LNCaP clone FGC (cell line): ENCODE measurements at regions not wholly inside any gene's neighbourhood (a gene's known extent, or its start where the extent isn't known, plus 50 kb on each side); places are given as distances from the start of the nearest gene placed in this dataset.
"Not testable (repeated sequence)": the region's sequence is repeated elsewhere in the genome, so short reads cannot be mapped to it uniquely, and the experiment has no call there.

Experiments used
- DNase-seq: peaks from one replicate; pipeline ENCODE4 v3.0.0-alpha.2; 2011; ENCODE audit warnings: low read depth
- H3K4me3 ChIP-seq: 2 replicates; pipeline ENCODE4 v1.5.1; 2011; ENCODE audit warnings: mild to moderate bottlenecking, low read depth, low read length, control low read depth
- CTCF ChIP-seq: IDR thresholded peaks from 2 replicates; pipeline ENCODE4 v1.5.1; 2012; ENCODE audit warnings: mild to moderate bottlenecking; ENCODE audit not compliant: control insufficient read depth, insufficient read depth; ENCODE audit errors: extremely low read depth

GRCh38 chr2:154507186-154507585, 191.3 kb upstream of the KCNJ3 start:
- no peak overlapping the region for H3K4me3 ChIP-seq
- DNase-seq = no peak
- no peak for TF ChIP-seq CTCF

DNA sequence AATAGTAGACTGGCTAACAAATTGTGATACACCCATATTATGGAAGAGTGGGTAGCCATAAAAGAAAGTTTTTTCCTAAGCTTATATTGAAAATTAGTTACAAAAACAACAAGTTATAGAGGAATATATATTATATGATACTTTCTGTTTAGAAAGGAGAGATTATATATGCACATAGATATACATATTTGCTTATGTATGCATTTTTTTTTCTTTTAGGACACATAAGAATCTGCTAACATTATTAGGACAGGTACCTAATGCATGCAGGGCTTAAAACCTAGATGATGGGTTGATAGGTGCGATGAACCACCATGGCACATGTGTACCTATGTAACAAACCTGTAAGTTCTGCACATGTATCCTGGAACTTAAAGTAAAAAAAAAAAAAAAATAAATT, 179.6 kb upstream of the KCNJ3 start:
- no peak for TF ChIP-seq CTCF
- no peak overlapping the region for H3K4me3 ChIP-seq
- DNase-seq = no peak

DNA sequence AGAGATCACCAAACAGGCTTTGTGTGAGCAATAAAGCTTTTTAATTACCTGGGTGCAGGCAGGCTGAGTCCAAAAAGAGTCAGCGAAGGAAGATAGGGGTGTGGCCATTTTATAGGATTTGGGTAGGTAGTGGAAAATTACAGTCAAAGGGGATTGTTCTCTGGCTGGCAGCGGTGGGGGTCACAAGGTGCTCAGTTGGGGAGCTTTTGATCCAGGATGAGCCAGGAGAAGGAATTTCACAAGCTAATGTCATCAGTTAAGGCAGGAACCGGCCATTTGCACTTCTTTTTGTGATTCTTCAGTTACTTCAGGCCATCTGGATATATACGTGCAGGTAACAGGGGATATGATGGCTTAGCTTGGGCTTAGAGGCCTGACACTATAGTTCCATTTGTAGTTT, 177.5 kb upstream of the KCNJ3 start:
- H3K4me3 ChIP-seq, DNase-seq: not testable (repeated sequence)

DNA sequence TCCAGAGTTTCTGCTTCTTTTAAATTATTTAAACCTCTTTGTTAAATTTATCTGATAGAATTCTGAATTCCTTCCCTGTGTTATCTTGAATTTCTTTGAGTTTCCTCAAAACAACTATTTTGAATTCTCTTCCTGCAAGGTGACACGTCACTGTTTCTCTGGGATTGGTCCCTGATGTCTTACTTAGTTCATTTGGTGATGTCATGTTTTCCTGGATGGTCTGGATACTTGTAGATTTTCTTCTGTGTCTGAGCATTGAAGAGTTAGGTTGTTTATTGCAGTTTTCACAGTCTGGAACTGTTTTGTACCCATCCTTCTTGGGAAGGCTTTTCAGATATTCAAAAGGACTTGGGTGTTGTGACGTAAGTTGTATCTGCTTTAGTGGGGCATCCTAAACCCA, 172.3 kb upstream of the KCNJ3 start:
- no peak overlapping the region for H3K4me3 ChIP-seq
- no peak for TF ChIP-seq CTCF
- no peak for DNase-seq

DNA sequence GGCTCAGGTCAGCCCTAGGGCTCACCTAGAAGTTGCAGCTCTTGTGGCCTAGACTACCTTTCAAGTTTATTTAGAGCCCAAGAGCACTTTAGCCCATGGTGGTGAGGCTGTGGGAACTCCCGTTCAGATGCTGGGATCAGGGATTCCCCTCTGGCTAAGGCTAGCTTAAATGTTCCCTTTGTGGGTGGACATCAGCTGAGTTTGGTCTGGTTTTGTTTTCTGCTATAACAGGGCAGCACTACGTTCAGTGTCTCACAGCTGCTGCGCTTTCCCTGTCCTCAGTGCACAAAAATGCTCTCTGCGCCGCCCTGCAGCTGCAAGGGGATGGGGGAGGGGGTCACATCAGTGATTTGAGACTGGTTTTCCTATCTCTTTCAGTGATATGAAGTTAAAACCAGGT, 170.5 kb upstream of the KCNJ3 start:
- no peak for DNase-seq
- TF ChIP-seq CTCF = no peak
- H3K4me3 ChIP-seq = no peak overlapping the region

DNA sequence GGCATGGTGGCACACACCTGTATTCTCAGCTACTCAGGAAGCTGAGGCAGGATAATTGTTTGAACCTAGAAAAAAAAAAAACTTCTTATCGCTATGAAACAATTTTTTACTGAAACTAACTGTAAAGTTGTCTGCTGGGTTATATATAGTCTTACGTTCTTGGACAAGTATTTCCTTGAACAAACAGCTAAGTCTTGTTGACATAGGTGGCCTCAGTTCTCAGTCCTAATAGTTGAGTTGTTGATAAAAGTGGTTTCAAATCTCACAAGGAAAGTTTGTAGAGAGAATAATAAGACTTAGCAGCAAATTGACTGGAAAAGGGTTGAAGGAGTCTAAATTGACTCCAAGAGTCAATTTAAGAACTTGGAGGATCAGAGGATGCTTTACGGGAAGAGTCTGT, 166.5 kb upstream of the KCNJ3 start:
- TF ChIP-seq CTCF = no peak

DNA sequence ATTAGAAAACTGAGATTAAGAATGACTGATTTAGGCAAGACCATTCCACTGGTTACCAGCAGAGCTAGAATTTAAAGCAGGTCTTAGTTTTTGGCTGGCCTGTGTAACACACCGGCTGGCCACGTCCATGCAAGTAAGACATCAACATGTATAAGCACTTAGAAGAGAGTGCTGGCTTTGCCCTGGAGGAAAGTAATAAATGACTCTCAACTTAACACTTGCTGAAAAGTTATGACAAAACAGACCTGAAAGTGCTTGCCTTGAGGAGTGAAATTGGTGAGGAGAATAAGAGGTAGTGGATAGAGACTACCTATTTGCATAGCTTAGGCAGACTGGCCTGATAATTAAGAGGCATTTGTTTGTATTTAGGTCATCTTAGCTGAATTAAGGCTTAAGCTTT, 165.7 kb upstream of the KCNJ3 start:
- no peak for DNase-seq
- H3K4me3 ChIP-seq = no peak overlapping the region
- TF ChIP-seq CTCF = no peak

More for the DNA sequence above, 166.5 kb upstream of the KCNJ3 start:
- no peak overlapping the region for H3K4me3 ChIP-seq
- no peak for DNase-seq
